B cell (primary cell): ENCODE measurements at regions not wholly inside any gene's neighbourhood (a gene's known extent, or its start where the extent isn't known, plus 50 kb on each side); places are given as distances from the start of the nearest gene placed in this dataset.

ENCODE experiments used
- ATAC-seq: fragments of 200-7000 bp; cut with Tn5 transposase; one replicate; pipeline ENCODE4 v1.10.0; 2021; ENCODE audit warnings: low read depth, mild to moderate bottlenecking, moderate number of reproducible peaks, moderate library complexity
- CTCF ChIA-PET: fragments of 350-600 bp; sonication (Branson Sonifier 250); formaldehyde crosslinking; loops from one replicate; lab custom pipeline; 2021; ENCODE audit warnings: antibody characterized with exemption, inconsistent platforms; lab: Charles Lee
- POLR2A ChIA-PET: fragments of 350-600 bp; sonication (Branson Sonifier 250); formaldehyde crosslinking; loops from one replicate; lab custom pipeline; 2021; ENCODE audit warnings: antibody characterized with exemption; lab: Charles Lee
- DNase-seq: peaks from one replicate; pipeline ENCODE4 v3.0.0; 2013
- H2AFZ ChIP-seq: 2 replicates; pipeline ENCODE4 v1.6.1; 2012; ENCODE audit warnings: mild to moderate bottlenecking, low read depth, low read length; ENCODE audit not compliant: insufficient read depth, poor library complexity, severe bottlenecking
- H3K27ac ChIP-seq, 2 donors: 1 replicate in 1 of 2; 2 replicates in 1 of 2; pipeline ENCODE4 v1.5.1; 2012 to 2013; ENCODE audit warnings: low read length in 2 of 2, mild to moderate bottlenecking in 2 of 2, moderate library complexity in 1 of 2
- H3K27me3 ChIP-seq, 4 experiments: fragments of 200-600 bp in 1 of 4; sonication (generic) in 1 of 4; replicated peaks in 1 of 4; 1 replicate in 2 of 4; 2 replicates in 2 of 4; pipeline versions ENCODE4 v1.6.1 to v1.7.0; 2013 to 2016; ENCODE audit warnings: low read length in 3 of 4, mild to moderate bottlenecking in 2 of 4, mixed read lengths in 1 of 4, moderate library complexity in 1 of 4; ENCODE audit not compliant: insufficient read depth in 4 of 4, control insufficient read depth in 3 of 4; ENCODE audit errors: control extremely low read depth in 1 of 4
- H3K36me3 ChIP-seq, 2 experiments: replicated peaks in 1 of 2; 1 replicate in 1 of 2; 2 replicates in 1 of 2; pipeline versions ENCODE4 v1.6.1 to v1.7.1; 2013; ENCODE audit warnings: low read length in 1 of 2; ENCODE audit not compliant: insufficient read depth in 2 of 2, control insufficient read depth in 1 of 2; ENCODE audit errors: control extremely low read depth in 1 of 2, extremely low read depth in 1 of 2
- H3K4me1 ChIP-seq, 2 donors: fragments of 200-600 bp in 1 of 2; sonication (generic) in 1 of 2; 1 replicate in 1 of 2; 2 replicates in 1 of 2; pipeline versions ENCODE4 v1.5.1 to v1.6.1; 2013 to 2017; ENCODE audit warnings: low read length in 2 of 2; ENCODE audit not compliant: control insufficient read depth in 2 of 2, insufficient read depth in 2 of 2
- H3K4me2 ChIP-seq: replicated peaks from 2 replicates; pipeline ENCODE3; 2012; ENCODE audit warnings: mild to moderate bottlenecking, low read depth, low read length; ENCODE audit not compliant: poor library complexity, severe bottlenecking
- H3K4me3 ChIP-seq, 5 experiments: fragments of 200-600 bp in 1 of 5; sonication (generic) in 1 of 5; 1 replicate in 3 of 5; 2 replicates in 2 of 5; pipeline versions ENCODE4 v1.5.1 to v1.7.0; 2011 to 2016; ENCODE audit warnings: low read length in 4 of 5, mild to moderate bottlenecking in 4 of 5, low read depth in 2 of 5, control low read depth in 1 of 5, moderate library complexity in 1 of 5; ENCODE audit not compliant: insufficient read depth in 1 of 5; ENCODE audit errors: control extremely low read depth in 1 of 5, extremely low read depth in 1 of 5
- H3K79me2 ChIP-seq: fragments of 200-600 bp; sonication (generic); one replicate; pipeline ENCODE4 v1.6.0; 2016; ENCODE audit warnings: low read length; ENCODE audit not compliant: control insufficient read depth, insufficient read depth
- H3K9ac ChIP-seq: fragments of 200-600 bp; sonication (generic); 2 replicates; pipeline ENCODE4 v1.6.1; 2017; ENCODE audit warnings: mild to moderate bottlenecking, low read length, moderate library complexity
- H3K9me3 ChIP-seq, 3 donors: one replicate each; pipeline versions ENCODE4 v1.6.1 to v1.7.1; 2013; ENCODE audit warnings: low read length in 2 of 3; ENCODE audit not compliant: control insufficient read depth in 2 of 3, insufficient read depth in 1 of 3; ENCODE audit errors: control extremely low read depth in 1 of 3
- H4K20me1 ChIP-seq: 2 replicates; pipeline ENCODE4 v1.6.0; 2012; ENCODE audit warnings: mild to moderate bottlenecking, low read length; ENCODE audit not compliant: insufficient read depth, control insufficient read depth, poor library complexity, severe bottlenecking
- H3K27ac Mint-ChIP-seq: one replicate; pipeline ENCODE4 v1.8.0; 2021; ENCODE audit warnings: mixed read lengths
- H3K27me3 Mint-ChIP-seq: one replicate; pipeline ENCODE4 v1.8.0; 2021; ENCODE audit warnings: mixed read lengths
- H3K4me1 Mint-ChIP-seq: one replicate; pipeline ENCODE4 v1.8.0; 2021; ENCODE audit warnings: mixed read lengths
- H3K4me3 Mint-ChIP-seq: one replicate; pipeline ENCODE4 v1.8.0; 2021; ENCODE audit warnings: mixed read lengths
- H3K9me3 Mint-ChIP-seq: one replicate; pipeline ENCODE4 v1.8.0; 2022; ENCODE audit warnings: mixed read lengths; ENCODE audit not compliant: insufficient read depth
- CTCF ChIP-seq: fragments of 200-600 bp; IDR thresholded peaks from one replicate; pipeline ENCODE4 v1.8.0; 2022; ENCODE audit warnings: antibody characterized with exemption, mild to moderate bottlenecking
- EZH2 ChIP-seq: IDR thresholded peaks from 2 replicates; pipeline ENCODE4 v1.6.1; 2012; ENCODE audit warnings: borderline replicate concordance, low read depth, mild to moderate bottlenecking, moderate library complexity, low read length; ENCODE audit not compliant: insufficient read depth, poor library complexity, severe bottlenecking
- WGBS: methylation state at CpG from one replicate; pipeline ENCODE4 v1.1.5; 2013; ENCODE audit warnings: missing lambda C conversion rate; ENCODE audit not compliant: insufficient coverage; 5-methylcytosine and 5-hydroxymethylcytosine counted together
- intact Hi-C: fragments of 100-400 bp; cut with micrococcal nuclease; formaldehyde crosslinking; loops from one replicate; pipeline ENCODE4 v1.10.0; 2022

- Mint-ChIP-seq H3K4me1 (no peaks in the 10 kb centered on the region), H3K4me3 (no peak overlapping the region), H3K27me3 (peaks cover 6% of the 10 kb centered on the region), H3K27ac (no peak overlapping the region), H3K9me3 (no peaks in the 10 kb centered on the region)
- H3K9ac ChIP-seq = no peak overlapping the region
- H2AFZ ChIP-seq = no peak overlapping the region
- no peaks in the 10 kb centered on the region for H3K27me3 ChIP-seq
- H3K4me3 ChIP-seq = no peak overlapping the region
- ChIA-PET POLR2A (no interaction called here), CTCF (no interaction called here)
- WGBS = no CpG with 5 or more reads among the region's 1 CpG
- no peaks in the 10 kb centered on the region for H3K9me3 ChIP-seq
- no peak for DNase-seq
- H4K20me1 ChIP-seq = no peaks in the 10 kb centered on the region
- no peaks in the 10 kb centered on the region for H3K36me3 ChIP-seq
- no peak overlapping the region for H3K27ac ChIP-seq
- intact Hi-C loops = no loop called here
- no peak for TF ChIP-seq CTCF
- TF ChIP-seq EZH2 = no peak
- H3K4me2 ChIP-seq = no peak overlapping the region
- ATAC-seq = no peak
- H3K4me1 ChIP-seq = no peaks in the 10 kb centered on the region
- no peaks in the 10 kb centered on the region for H3K79me2 ChIP-seq
These were observed 444.7 kb downstream of the HINT1 start for GRCh38 chr5:130720355-130720754.

- Histone ChIP-seq H3K4me3 (no peak overlapping the region), H3K9ac (no peak overlapping the region), H4K20me1 (no peaks in the 10 kb centered on the region), H3K4me2 (no peak overlapping the region), H3K4me1 (no peaks in the 10 kb centered on the region), H3K27ac (no peak overlapping the region), H3K79me2 (no peaks in the 10 kb centered on the region), H3K36me3 (no peaks in the 10 kb centered on the region), H2AFZ (no peak overlapping the region), H3K9me3 (no peaks in the 10 kb centered on the region), H3K27me3 (no peaks in the 10 kb centered on the region)
- Mint-ChIP-seq H3K27ac (no peak overlapping the region), H3K4me3 (no peak overlapping the region), H3K4me1 (no peaks in the 10 kb centered on the region), H3K9me3 (no peaks in the 10 kb centered on the region), H3K27me3 (peaks cover 6% of the 10 kb centered on the region)
- TF ChIP-seq EZH2 (no peak), CTCF (no peak)
- ChIA-PET CTCF (no interaction called here), POLR2A (no interaction called here)
- no peak for ATAC-seq
- WGBS = 73% methylated on average over 2 of the region's 3 CpGs
- intact Hi-C loops = no loop called here
- no peak for DNase-seq
These were observed 449.5 kb downstream of the HINT1 start for GRCh38 chr5:130715541-130715940.
